Calu3 (cell line): ENCODE measurements at regions not wholly inside any gene's neighbourhood (a gene's known extent, or its start where the extent isn't known, plus 50 kb on each side); places are given as distances from the start of the nearest gene placed in this dataset.

Experiments used
- BruUV-seq: library from RNA; stranded (reverse); fragments of 400-500 nt; replicated peaks from 2 replicates; lab custom pipeline; 2021; lab: Mats Ljungman, UMichigan
- CTCF ChIA-PET: fragments of 300-600 bp; sonication (Branson Sonifier 250); formaldehyde crosslinking; loops from one replicate; lab custom pipeline; 2022; ENCODE audit warnings: antibody characterized with exemption; lab: Charles Lee
- DNase-seq: peaks from one replicate; pipeline ENCODE4 v3.0.0; 2022
- H3K27ac Mint-ChIP-seq: one replicate; pipeline ENCODE4 v1.8.0; 2022; ENCODE audit warnings: mixed read lengths; ENCODE audit not compliant: unreplicated experiment
- H3K27me3 Mint-ChIP-seq: one replicate; pipeline ENCODE4 v1.8.0; 2022; ENCODE audit warnings: mixed read lengths; ENCODE audit not compliant: unreplicated experiment
- H3K36me3 Mint-ChIP-seq: one replicate; pipeline ENCODE4 v1.8.0; 2022; ENCODE audit warnings: mild to moderate bottlenecking, moderate library complexity, mixed read lengths; ENCODE audit not compliant: insufficient read depth, unreplicated experiment
- H3K4me1 Mint-ChIP-seq: one replicate; pipeline ENCODE4 v1.8.0; 2022; ENCODE audit warnings: mild to moderate bottlenecking, low read depth, mixed read lengths; ENCODE audit not compliant: unreplicated experiment
- H3K4me3 Mint-ChIP-seq: one replicate; pipeline ENCODE4 v1.8.0; 2022; ENCODE audit warnings: mild to moderate bottlenecking, low read depth, moderate library complexity, mixed read lengths; ENCODE audit not compliant: unreplicated experiment
- H3K9me3 Mint-ChIP-seq: one replicate; pipeline ENCODE4 v1.8.0; 2022; ENCODE audit warnings: low read depth, mixed read lengths; ENCODE audit not compliant: unreplicated experiment
- CTCF ChIP-seq: fragments of 200-600 bp; IDR thresholded peaks from one replicate; pipeline ENCODE4 v1.8.0; 2022; ENCODE audit warnings: antibody characterized with exemption; ENCODE audit not compliant: unreplicated experiment
- intact Hi-C: fragments of 100-400 bp; cut with micrococcal nuclease; formaldehyde crosslinking; loops from one replicate; pipeline ENCODE4 v1.10.0; 2022; ENCODE audit not compliant: unreplicated experiment

- intact Hi-C loops: no loop called here
- TF ChIP-seq CTCF: no peak
- Mint-ChIP-seq H3K27ac (no peak overlapping the region), H3K9me3 (peaks cover 17% of the 10 kb centered on the region), H3K36me3 (no peaks in the 10 kb centered on the region), H3K27me3 (peaks cover 5% of the 10 kb centered on the region), H3K4me1 (no peaks in the 10 kb centered on the region), H3K4me3 (no peak overlapping the region)
- DNase-seq: no peak
- BruUV-seq: no TSS peak
- CTCF ChIA-PET: no interaction called here
These were observed 649.9 kb upstream of the ADARB2 start for GRCh38 chr10:2387261-2387660.

GRCh38 chr10:2380218-2380617 is 642.9 kb upstream of the ADARB2 start:
- no peak overlapping the region for H3K27ac Mint-ChIP-seq
- TF ChIP-seq CTCF: no peak
- H3K27me3 Mint-ChIP-seq: no peaks in the 10 kb centered on the region
- DNase-seq: no peak
- intact Hi-C loops: no loop called here
- H3K4me1 Mint-ChIP-seq: no peaks in the 10 kb centered on the region
- H3K36me3 Mint-ChIP-seq: no peaks in the 10 kb centered on the region
- H3K4me3 Mint-ChIP-seq: no peak overlapping the region
- CTCF ChIA-PET: no interaction called here
- H3K9me3 Mint-ChIP-seq: peaks cover 11% of the 10 kb centered on the region
- no TSS peak for BruUV-seq

GRCh38 chr10:2367083-2367482 is 629.8 kb upstream of the ADARB2 start:
- H3K27ac Mint-ChIP-seq: no peak overlapping the region
- intact Hi-C loops: no loop called here
- no TSS peak for BruUV-seq
- H3K4me1 Mint-ChIP-seq: no peaks in the 10 kb centered on the region
- no peak for TF ChIP-seq CTCF
- DNase-seq: no peak
- peaks cover 7% of the 10 kb centered on the region for H3K9me3 Mint-ChIP-seq
- no peak overlapping the region for H3K4me3 Mint-ChIP-seq
- H3K27me3 Mint-ChIP-seq: no peaks in the 10 kb centered on the region
- CTCF ChIA-PET: no interaction called here
- H3K36me3 Mint-ChIP-seq: no peaks in the 10 kb centered on the region

GRCh38 chr10:2366264-2366931 is 629.1 kb upstream of the ADARB2 start:
- Mint-ChIP-seq H3K4me3 (no peak overlapping the region), H3K36me3 (no peaks in the 10 kb centered on the region), H3K27me3 (no peaks in the 10 kb centered on the region), H3K27ac (no peak overlapping the region), H3K9me3 (peaks cover 10% of the 10 kb centered on the region), H3K4me1 (no peaks in the 10 kb centered on the region)
- intact Hi-C loops: no loop called here
- BruUV-seq: no TSS peak
- CTCF ChIA-PET: no interaction called here
- no peak for DNase-seq
- TF ChIP-seq CTCF: no peak
